Activated CD8-positive, alpha-beta memory T cell treated with anti-CD3 and anti-CD28 coated beads for 48 hours (primary cell): ENCODE measurements at regions not wholly inside any gene's neighbourhood (a gene's known extent, or its start where the extent isn't known, plus 50 kb on each side); places are given as distances from the start of the nearest gene placed in this dataset.

Experiments used
- DNase-seq, 3 experiments: peaks; one replicate each; pipeline ENCODE4 v3.0.0-alpha.2; 2020; ENCODE audit warnings: low read depth in 2 of 3, low spot score in 2 of 3

DNA sequence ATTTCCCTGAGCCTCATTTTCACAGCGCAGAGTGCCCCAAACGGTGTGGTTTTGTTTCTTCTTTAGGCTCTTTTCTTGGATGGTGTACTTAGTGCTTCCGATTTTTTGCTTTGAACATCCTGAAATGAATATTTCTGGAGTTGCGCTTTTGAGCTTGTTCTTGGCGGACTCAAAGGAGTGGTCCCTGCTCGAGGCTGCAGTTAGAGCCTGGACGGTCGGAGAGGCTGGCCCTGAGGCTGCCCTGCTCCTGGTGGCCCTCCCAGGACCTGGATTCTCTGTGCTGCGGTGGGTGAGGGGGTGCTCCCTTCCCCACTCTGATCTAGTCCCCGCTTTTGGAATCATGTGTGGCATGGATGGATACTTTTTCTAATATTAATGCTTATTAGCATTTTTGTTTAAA is 291.8 kb upstream of the IRX4 start:
- DNase-seq = no peak

GRCh38 chr5:2173151-2173834 is 290.6 kb upstream of the IRX4 start:
- no peak for DNase-seq

DNA sequence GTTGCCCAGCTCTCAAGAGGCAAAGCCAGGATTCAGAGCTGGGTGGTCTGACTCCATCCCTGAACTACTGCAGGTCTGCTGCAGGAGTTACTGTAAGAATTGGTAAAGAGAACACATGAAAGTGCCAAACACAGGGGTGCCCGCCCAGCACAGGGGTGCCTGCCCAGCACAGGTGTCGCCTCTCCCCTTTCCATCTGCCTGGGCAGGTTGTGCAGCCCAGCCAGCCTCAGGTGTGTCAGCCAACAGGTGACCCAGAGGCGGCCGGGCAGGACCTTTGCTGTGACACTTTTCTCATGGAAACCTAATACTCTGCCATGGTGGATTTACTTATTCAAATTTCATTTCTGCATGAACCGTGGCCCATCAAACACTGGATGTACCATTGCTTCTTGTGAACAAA is 289.7 kb upstream of the IRX4 start:
- DNase-seq = no peak

- no peak for DNase-seq
These were observed 288.0 kb upstream of the IRX4 start for GRCh38 chr5:2170761-2171160.

GRCh38 chr5:2169850-2170760 is 287.4 kb upstream of the IRX4 start:
- DNase-seq = no peak

- DNase-seq = no peak
These were observed 286.7 kb upstream of the IRX4 start for GRCh38 chr5:2169430-2169808.

DNA sequence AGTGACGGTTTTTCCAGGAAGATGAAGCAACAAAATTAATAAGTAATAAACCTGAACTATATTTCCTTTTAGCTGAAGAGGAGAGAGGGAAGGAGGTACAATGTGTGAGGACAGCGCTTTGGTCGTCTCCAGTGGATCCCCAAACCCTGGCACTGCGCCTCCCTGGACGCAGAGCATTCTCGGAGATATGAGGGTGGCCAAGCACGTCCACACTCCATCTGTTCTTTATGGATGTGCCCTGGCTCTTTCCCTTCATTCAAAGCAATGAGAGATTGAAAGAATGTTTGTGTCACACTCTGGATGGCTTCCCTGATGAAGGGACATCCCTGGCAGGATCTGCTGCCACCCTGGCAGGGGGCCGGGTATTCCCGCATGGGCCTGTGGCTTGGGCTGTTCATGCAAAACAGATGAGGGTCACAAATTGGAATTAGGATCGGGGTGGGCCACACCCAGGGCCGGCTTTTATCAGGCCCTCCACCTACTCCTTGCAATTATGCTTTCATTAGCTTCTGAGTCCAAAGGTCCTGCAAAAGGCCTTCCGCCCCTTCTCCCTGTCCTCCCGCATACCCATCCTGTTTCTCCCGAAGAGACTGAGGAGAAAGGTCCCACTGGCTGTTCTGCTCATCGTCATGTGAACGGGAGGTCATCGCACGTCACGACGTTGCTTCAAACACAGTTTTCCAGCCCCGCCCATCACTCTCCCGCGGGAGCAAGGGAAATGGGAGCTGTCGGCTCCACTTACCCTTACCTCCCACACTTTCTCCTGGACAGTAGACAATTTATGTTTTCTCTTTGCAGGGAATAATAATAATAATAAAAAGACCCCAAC is 286.1 kb upstream of the IRX4 start:
- no peak for DNase-seq

GRCh38 chr5:2167671-2168070 is 284.9 kb upstream of the IRX4 start:
- DNase-seq = no peak

GRCh38 chr5:2166979-2167377 is 284.3 kb upstream of the IRX4 start:
- no peak for DNase-seq

- no peak for DNase-seq
These were observed 283.7 kb upstream of the IRX4 start for GRCh38 chr5:2166306-2166978.

GRCh38 chr5:2165615-2166305 is 283.0 kb upstream of the IRX4 start:
- DNase-seq = no peak

DNA sequence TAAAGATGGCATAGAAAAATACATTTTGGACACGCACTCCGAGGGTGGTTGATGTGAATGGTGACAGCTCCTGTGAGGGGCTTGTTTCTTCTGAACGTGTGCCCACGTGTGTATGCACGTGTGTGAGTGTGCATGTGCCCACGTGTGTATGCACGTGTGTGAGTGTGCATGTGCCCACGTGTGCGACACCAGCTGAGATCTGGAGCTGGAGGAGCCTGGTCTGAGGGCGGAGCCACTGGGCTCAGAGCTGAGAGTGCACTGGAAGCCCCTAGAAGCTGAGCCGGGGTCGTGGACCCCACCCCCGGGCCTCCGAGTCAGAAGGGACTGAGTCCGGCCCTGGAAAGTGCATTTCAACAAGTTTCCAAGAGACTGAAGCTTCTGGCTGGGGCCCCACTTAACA is 282.5 kb upstream of the IRX4 start:
- no peak for DNase-seq

GRCh38 chr5:2164586-2164985 is 281.9 kb upstream of the IRX4 start:
- DNase-seq = no peak

- DNase-seq = no peak
These were observed 281.3 kb upstream of the IRX4 start for GRCh38 chr5:2163940-2164490.

GRCh38 chr5:2163060-2163856 is 280.5 kb upstream of the IRX4 start:
- DNase-seq = no peak

GRCh38 chr5:2160811-2161210 is 278.1 kb upstream of the IRX4 start:
- no peak for DNase-seq

GRCh38 chr5:2158767-2159166 is 276.0 kb upstream of the IRX4 start:
- DNase-seq = no peak

DNA sequence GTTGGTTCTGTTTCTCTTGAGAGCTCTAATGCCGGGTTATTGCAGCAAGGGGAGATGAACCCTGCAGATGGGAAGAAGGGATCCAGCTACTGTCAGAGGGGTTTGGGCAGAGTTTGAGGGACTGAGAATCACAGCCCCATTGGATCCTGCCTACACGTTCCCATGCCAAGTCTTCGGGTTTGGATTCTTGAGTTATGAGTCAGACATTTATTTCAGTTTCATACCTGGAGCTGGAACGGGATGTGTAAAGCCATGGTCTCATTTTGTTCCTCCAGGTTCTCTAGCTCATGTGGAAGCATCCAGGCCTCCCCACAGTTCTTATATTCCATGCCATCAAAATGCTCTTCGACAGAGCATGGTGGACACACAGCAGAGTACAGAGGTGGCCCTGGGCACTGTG is 275.4 kb upstream of the IRX4 start:
- DNase-seq = no peak

GRCh38 chr5:2157372-2157771 is 274.6 kb upstream of the IRX4 start:
- no peak for DNase-seq
